HG02623 (cell line): ENCODE measurements at regions not wholly inside any gene's neighbourhood (a gene's known extent, or its start where the extent isn't known, plus 50 kb on each side); places are given as distances from the start of the nearest gene placed in this dataset.
"Not testable (repeated sequence)": the region's sequence is repeated elsewhere in the genome, so short reads cannot be mapped to it uniquely, and the experiment has no call there.

Experiments
- ATAC-seq: cut with Tn5 transposase; IDR thresholded peaks from one replicate; pipeline ENCODE4 v1.9.1; 2021; ENCODE audit warnings: moderate library complexity; ENCODE audit not compliant: unreplicated experiment

- ATAC-seq: no peak
Measured at GRCh38 chr17:5896215-5896614, 174.0 kb upstream of the WSCD1 start.

GRCh38 chr17:5897275-5897911 is 172.8 kb upstream of the WSCD1 start:
- ATAC-seq: no peak

DNA sequence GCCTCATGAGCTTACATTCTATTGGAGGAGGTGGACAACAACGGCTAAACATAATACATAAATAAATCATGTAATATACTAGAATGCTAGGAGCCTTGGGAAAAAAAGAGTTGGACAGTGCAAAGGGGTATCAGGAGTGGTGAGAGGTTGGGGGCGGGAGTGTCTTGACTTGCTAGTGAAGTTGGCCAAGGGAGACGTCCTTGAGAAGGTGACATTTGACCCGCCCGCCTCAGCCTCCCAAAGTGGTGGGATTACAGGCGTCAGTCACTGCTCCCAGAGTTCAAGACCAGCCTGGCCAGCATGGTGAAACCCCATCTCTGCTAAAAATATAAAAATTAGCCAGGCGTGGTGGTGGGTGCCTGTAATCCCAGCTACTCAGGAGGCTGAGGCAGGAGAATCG is 172.2 kb upstream of the WSCD1 start:
- ATAC-seq: not testable (repeated sequence)

DNA sequence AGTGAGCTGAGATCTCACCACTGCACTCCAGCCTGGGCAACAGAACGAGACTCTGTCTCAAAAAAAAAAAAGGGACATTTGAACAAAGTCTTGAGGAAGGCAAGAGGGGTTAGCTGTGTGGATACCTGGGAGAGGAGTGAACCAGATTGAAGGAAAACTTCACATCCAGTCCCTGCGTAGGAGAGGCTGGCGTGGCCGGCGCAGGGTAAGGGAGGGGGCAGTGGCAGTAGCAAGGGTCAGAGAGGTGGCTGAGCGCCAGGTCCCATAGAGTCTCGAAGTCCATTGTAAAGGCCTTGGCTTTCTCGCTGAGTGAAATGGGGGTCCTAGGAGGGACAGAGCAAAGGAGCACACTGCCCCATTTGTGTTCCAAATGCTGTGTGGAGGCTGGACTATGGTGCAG is 171.8 kb upstream of the WSCD1 start:
- no peak for ATAC-seq

- no peak for ATAC-seq
Measured at GRCh38 chr17:5899496-5900195, 170.5 kb upstream of the WSCD1 start.

- ATAC-seq: no peak
Measured at GRCh38 chr17:5901731-5902130, 168.4 kb upstream of the WSCD1 start.

- ATAC-seq: no peak
Measured at GRCh38 chr17:5902181-5903140, 167.7 kb upstream of the WSCD1 start.

- no peak for ATAC-seq
Measured at GRCh38 chr17:5911919-5912318, 158.3 kb upstream of the WSCD1 start.

- ATAC-seq: no peak
Measured at GRCh38 chr17:5913032-5913531, 157.1 kb upstream of the WSCD1 start.

GRCh38 chr17:5913641-5914040 is 156.5 kb upstream of the WSCD1 start:
- no peak for ATAC-seq

GRCh38 chr17:5915337-5915736 is 154.8 kb upstream of the WSCD1 start:
- ATAC-seq: no peak

GRCh38 chr17:5919089-5919488 is 151.1 kb upstream of the WSCD1 start:
- no peak for ATAC-seq

GRCh38 chr17:5921512-5922282 is 148.5 kb upstream of the WSCD1 start:
- no peak for ATAC-seq

- ATAC-seq: no peak
Measured at GRCh38 chr17:5922476-5922875, 147.7 kb upstream of the WSCD1 start.

DNA sequence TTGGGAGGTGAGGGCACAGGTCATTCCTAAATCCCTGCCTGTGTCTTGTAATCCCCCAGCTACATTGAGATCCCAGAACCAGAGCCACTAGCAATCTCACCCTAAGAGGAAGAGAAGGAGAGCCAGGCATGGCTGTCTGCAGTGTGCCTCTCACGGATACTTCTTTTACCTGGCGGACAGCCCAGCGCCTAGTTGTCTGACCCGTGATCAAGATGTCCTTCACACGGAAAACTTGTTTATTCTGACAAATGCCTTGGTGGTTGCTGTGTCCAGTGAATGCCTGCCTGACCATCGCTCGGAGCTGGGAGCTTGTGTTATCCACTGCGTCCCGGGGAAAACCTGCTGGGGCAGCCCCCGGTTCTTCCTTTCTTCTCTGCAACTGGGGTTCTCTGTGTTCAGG is 140.5 kb upstream of the WSCD1 start:
- no peak for ATAC-seq

DNA sequence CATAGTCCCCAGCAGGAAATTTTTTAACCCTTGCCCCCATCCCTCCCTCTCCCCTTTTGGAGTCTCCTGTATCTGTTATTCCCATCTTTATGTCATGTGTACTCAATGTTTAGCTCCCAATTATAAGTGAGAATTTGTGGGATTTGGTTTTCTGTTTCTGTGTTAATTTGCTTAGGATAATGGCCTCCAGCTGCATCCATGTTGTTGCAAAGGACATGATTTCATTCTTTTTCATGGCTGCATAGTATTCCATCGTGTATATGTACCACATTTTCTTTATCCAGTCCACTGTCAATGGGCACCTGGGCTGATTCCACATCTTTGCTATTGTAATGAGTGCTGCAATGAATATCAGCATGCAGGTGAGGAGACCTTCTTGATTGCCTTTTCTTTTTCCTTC is 139.6 kb upstream of the WSCD1 start:
- ATAC-seq: not testable (repeated sequence)

GRCh38 chr17:5931616-5932015 is 138.6 kb upstream of the WSCD1 start:
- ATAC-seq: no peak

DNA sequence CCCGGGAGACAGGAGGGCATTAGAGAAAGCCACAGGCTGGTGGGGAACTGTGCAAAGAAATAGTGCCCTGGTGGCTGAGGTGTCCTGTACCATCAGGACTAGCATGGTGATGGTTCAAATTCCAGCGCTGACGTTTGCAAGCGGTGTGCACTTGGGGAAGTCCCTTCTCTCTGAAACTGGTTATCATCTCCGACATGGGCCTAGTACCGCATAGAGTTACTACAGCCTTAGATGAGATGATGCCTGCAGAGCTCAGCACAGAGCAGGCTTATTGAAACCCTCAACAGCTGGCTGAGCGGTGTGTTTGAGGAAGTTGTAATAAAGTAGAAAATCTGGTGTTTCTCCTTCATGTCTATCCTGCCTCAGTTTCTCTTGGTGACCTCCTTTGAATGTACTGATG is 136.7 kb upstream of the WSCD1 start:
- no peak for ATAC-seq

DNA sequence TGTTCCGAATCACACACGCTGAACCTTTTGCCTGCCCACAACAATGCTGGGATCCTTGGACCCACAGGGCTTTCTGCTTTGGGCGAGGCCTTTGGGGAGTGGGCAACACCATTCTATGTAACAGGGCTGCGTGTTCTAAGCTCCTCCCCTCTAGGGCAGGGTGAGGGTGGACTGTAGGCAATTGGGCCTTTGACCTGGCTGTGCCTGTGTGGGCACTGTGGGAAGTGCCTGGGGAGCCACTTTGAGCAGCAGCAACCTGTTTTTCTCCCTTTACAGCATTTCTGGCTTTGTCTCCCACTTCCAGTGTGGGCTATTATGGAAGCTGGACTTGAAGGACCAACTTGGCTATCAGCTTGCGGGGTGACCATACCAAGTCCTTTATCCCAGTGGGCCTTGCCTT is 128.9 kb upstream of the WSCD1 start:
- no peak for ATAC-seq

- ATAC-seq: no peak
Measured at GRCh38 chr17:5942687-5943086, 127.5 kb upstream of the WSCD1 start.

DNA sequence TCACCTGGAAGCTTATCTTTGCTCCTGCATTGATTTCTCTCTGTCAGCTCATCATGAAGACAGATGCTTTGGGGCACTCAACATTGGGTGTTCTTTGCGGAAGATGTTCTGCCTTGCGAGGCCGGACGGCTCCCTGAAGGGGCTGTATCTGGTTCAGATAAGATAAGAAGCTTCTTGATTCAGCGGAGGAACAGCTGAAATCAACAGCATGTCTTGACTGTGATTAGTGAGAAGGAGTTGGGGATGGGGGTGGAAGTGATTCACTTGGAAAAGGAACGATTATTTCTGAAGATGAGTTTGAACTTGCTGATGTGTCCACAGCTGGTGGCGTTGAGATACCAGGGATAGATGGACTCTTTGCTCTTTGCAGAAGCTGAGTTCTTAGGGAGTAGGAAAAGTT is 126.9 kb upstream of the WSCD1 start:
- no peak for ATAC-seq
